Nephron (organoid): ENCODE measurements at regions not wholly inside any gene's neighbourhood (a gene's known extent, or its start where the extent isn't known, plus 50 kb on each side); places are given as distances from the start of the nearest gene placed in this dataset.

Source experiments
- H3K27ac Mint-ChIP-seq, 3 experiments: 2 replicates each; pipeline ENCODE4 v1.8.0; 2020; ENCODE audit warnings: mixed read lengths in 3 of 3, mild to moderate bottlenecking in 2 of 3, moderate library complexity in 1 of 3
- H3K27me3 Mint-ChIP-seq: 2 replicates; pipeline ENCODE4 v1.8.0; 2021; ENCODE audit warnings: low read depth, mild to moderate bottlenecking, moderate library complexity, mixed read lengths
- H3K36me3 Mint-ChIP-seq: 2 replicates; pipeline ENCODE4 v1.8.0; 2020; ENCODE audit warnings: low read depth, mixed read lengths
- H3K4me1 Mint-ChIP-seq: 2 replicates; pipeline ENCODE4 v1.8.0; 2020; ENCODE audit warnings: mixed read lengths
- H3K4me3 Mint-ChIP-seq, 3 experiments: 2 replicates each; pipeline ENCODE4 v1.8.0; 2020; ENCODE audit warnings: mild to moderate bottlenecking in 3 of 3, mixed read lengths in 3 of 3, moderate library complexity in 2 of 3
- H3K9me3 Mint-ChIP-seq: 2 replicates; pipeline ENCODE4 v1.8.0; 2020; ENCODE audit warnings: mixed read lengths
- TF ChIP-seq, protein P1 (sequence below), 3 experiments: fragments of 200-600 bp; sonication (generic); IDR thresholded peaks; one replicate each; pipeline ENCODE4 v1.5.0; 2021; ENCODE audit warnings: antibody characterized with exemption in 3 of 3; ENCODE audit not compliant: unreplicated experiment in 3 of 3

DNA sequence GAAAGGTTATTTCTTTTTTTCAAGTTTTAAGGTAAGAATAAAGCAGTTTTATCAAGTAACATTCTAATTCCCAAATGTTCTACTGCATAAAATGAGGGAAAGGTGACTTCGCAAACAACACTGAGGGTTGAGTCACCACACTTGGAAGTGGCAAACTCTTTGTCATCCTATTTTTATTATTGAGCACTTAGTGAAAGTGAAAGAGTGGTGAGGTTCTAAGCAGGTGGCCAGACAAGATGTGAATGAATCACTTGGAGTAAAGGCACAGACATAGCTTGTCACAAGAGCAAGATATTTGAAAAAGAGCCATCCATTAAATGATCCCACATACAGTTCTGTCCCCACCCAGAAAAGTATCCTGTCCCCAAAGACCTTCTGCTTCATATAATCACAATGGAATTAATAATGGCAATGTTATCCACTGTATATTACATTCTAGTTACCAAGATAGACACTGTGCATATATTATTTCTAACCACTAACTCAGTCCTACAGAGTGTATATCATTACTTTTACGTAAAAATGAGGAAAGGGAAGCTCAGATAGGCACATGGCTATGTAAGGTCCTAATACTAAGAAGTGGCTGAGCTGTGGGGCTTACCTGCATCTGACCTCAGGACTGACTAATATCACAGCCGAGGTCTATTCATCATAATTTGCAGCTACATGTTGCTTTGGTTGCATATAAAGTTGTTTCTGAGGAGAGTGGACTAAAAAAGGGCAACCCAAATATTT, 730.4 kb upstream of the MEF2C start:
- H3K4me3 Mint-ChIP-seq: no peak overlapping the region
- TF ChIP-seq, protein P1, sequence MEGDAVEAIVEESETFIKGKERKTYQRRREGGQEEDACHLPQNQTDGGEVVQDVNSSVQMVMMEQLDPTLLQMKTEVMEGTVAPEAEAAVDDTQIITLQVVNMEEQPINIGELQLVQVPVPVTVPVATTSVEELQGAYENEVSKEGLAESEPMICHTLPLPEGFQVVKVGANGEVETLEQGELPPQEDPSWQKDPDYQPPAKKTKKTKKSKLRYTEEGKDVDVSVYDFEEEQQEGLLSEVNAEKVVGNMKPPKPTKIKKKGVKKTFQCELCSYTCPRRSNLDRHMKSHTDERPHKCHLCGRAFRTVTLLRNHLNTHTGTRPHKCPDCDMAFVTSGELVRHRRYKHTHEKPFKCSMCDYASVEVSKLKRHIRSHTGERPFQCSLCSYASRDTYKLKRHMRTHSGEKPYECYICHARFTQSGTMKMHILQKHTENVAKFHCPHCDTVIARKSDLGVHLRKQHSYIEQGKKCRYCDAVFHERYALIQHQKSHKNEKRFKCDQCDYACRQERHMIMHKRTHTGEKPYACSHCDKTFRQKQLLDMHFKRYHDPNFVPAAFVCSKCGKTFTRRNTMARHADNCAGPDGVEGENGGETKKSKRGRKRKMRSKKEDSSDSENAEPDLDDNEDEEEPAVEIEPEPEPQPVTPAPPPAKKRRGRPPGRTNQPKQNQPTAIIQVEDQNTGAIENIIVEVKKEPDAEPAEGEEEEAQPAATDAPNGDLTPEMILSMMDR (IDR thresholded peaks at IDR 0.05; ENCODE audit: unreplicated experiment in 3 of 3): no peak
- H3K27me3 Mint-ChIP-seq: no peaks in the 10 kb centered on the region
- H3K4me1 Mint-ChIP-seq: no peaks in the 10 kb centered on the region
- H3K36me3 Mint-ChIP-seq: no peaks in the 10 kb centered on the region
- no peak overlapping the region for H3K27ac Mint-ChIP-seq
- peaks cover 6% of the 10 kb centered on the region for H3K9me3 Mint-ChIP-seq

DNA sequence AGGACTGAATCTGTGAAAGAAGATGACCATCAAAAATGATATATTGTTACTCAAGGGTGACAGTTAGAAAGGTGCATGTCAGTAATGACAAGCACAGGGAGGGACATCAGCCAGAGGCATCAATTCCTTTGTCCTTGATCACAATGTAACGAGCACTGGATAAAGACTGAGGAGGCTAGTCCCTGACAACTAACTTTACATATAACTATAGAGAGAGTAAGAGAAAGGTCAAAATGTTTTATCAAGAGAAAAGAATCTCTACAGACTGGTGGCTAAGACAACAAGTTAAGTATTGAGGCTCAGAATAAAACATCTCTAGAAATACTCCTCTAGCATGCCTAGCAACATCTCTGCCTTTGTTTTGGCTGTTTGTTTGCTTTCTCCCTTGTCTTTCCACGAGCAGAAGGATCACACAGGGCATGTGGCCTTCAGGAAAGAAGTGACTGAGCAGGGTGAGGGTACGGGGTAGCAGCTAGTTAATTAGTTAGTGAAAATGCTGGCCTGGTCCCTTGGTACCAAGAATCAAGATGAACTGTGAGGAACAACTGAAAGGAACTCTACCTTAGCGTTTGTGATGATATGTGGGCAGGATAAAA, 724.1 kb upstream of the MEF2C start:
- H3K36me3 Mint-ChIP-seq: no peaks in the 10 kb centered on the region
- H3K9me3 Mint-ChIP-seq: peaks cover 6% of the 10 kb centered on the region
- no peak overlapping the region for H3K27ac Mint-ChIP-seq
- TF ChIP-seq, protein P1 (IDR thresholded peaks at IDR 0.05; ENCODE audit: unreplicated experiment in 3 of 3): no peak
- H3K4me3 Mint-ChIP-seq: no peak overlapping the region
- no peaks in the 10 kb centered on the region for H3K4me1 Mint-ChIP-seq
- H3K27me3 Mint-ChIP-seq: peaks cover 3% of the 10 kb centered on the region

DNA sequence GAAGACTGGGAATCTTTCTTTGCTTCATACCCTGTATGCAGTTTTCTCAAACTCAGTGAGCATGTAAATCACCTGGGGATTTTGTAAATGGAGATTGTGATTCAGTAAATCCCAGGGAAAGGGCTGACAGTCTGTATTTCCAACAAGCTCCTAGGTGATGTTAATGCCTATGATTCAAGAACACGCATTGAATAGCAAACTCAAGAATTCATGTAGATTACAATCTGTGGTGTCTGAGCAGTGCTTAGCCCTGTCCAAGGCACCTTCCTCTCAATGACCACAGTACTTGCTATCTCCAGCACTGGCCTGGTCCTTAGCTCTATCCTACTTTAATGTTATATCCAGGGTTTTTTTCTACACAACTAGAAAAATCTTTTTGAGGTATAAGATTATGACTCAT, 721.4 kb upstream of the MEF2C start:
- Mint-ChIP-seq H3K36me3 (no peaks in the 10 kb centered on the region), H3K4me1 (no peaks in the 10 kb centered on the region), H3K27me3 (peaks cover 3% of the 10 kb centered on the region), H3K9me3 (no peaks in the 10 kb centered on the region), H3K27ac (no peak overlapping the region), H3K4me3 (no peak overlapping the region)
- TF ChIP-seq, protein P1 (IDR thresholded peaks at IDR 0.05; ENCODE audit: unreplicated experiment in 3 of 3): no peak

DNA sequence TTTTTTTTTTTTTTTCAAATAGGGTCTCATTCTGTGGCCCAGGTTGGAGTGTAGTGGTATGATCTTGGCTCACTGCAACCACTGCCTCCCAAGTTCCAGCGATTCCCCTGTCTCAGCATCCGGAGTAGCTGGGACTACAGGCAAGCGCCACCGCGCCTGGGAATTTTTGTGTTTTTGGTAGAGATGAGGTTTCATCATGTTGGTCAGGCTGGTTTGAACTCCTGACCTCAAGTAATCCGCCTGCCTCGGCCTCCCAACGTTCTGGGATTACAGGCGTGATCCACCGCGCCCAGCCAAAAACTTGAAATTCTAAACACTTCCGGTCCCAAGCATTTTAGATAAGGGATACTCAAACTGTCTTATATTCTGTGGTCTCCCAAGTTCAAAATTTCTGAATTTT, 718.9 kb upstream of the MEF2C start:
- no peaks in the 10 kb centered on the region for H3K9me3 Mint-ChIP-seq
- H3K4me1 Mint-ChIP-seq: no peaks in the 10 kb centered on the region
- no peak overlapping the region for H3K27ac Mint-ChIP-seq
- TF ChIP-seq, protein P1 (IDR thresholded peaks at IDR 0.05; ENCODE audit: unreplicated experiment in 3 of 3): no peak
- no peak overlapping the region for H3K4me3 Mint-ChIP-seq
- no peaks in the 10 kb centered on the region for H3K36me3 Mint-ChIP-seq
- H3K27me3 Mint-ChIP-seq: no peaks in the 10 kb centered on the region

DNA sequence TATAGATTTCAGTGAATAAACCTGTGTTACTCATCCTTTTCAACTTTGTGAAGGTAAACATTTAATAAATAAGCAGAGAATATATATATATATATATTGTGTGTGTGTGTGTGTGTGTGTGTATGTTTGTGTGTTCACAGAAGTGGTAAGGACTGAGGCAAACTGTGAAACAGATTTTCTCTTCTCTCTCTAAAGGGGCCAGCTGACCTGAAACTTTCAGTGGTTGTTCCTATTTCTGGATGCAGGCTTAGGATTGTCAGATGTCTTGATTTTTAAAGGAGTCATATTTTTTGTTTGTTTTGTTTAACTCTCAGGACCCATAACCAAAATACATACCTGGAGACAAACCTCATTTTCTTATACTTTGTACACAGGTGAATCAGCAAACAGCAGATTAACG, 714.9 kb upstream of the MEF2C start:
- Mint-ChIP-seq H3K4me1 (no peaks in the 10 kb centered on the region), H3K36me3 (no peaks in the 10 kb centered on the region), H3K9me3 (no peaks in the 10 kb centered on the region), H3K27me3 (no peaks in the 10 kb centered on the region), H3K27ac (no peak overlapping the region), H3K4me3 (no peak overlapping the region)
- TF ChIP-seq, protein P1 (IDR thresholded peaks at IDR 0.05; ENCODE audit: unreplicated experiment in 3 of 3): no peak

DNA sequence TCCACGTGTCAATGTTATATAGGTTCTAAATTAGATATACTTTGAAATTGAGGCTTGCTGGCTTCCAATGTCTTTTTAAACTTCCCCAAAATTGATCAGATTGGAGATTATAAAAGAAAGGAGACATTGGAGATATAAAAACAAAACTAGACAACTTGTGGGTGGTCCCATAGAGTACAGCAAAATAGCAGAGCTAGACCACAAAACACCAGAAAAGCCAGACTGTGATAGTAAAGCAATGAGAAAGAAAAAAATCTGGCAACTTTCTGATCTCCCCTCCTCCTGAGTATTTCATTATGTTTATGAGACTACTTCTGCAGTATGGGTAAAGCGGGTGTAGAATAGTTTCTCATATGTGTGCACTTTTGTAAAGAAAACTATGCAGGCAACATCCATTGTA, 713.8 kb upstream of the MEF2C start:
- peaks cover 5% of the 10 kb centered on the region for H3K9me3 Mint-ChIP-seq
- TF ChIP-seq, protein P1 (IDR thresholded peaks at IDR 0.05; ENCODE audit: unreplicated experiment in 3 of 3): no peak
- no peaks in the 10 kb centered on the region for H3K27me3 Mint-ChIP-seq

More for the DNA sequence above, 713.8 kb upstream of the MEF2C start:
- Mint-ChIP-seq H3K4me3 (no peak overlapping the region), H3K27ac (no peak overlapping the region), H3K36me3 (no peaks in the 10 kb centered on the region), H3K4me1 (no peaks in the 10 kb centered on the region)
